GM12875 (cell line): ENCODE measurements at regions not wholly inside any gene's neighbourhood (a gene's known extent, or its start where the extent isn't known, plus 50 kb on each side); places are given as distances from the start of the nearest gene placed in this dataset.

Source experiments
- H3K4me3 ChIP-seq: one replicate; pipeline ENCODE4 v1.5.1; 2011; ENCODE audit warnings: low read depth, low read length, control low read depth
- TF ChIP-seq, protein P1 (sequence below): IDR thresholded peaks from 2 replicates; pipeline ENCODE4 v1.5.1; 2011; ENCODE audit warnings: low read depth, mild to moderate bottlenecking, control low read depth, inconsistent platforms, low read length, moderate library complexity, borderline replicate concordance; ENCODE audit not compliant: insufficient read depth

DNA sequence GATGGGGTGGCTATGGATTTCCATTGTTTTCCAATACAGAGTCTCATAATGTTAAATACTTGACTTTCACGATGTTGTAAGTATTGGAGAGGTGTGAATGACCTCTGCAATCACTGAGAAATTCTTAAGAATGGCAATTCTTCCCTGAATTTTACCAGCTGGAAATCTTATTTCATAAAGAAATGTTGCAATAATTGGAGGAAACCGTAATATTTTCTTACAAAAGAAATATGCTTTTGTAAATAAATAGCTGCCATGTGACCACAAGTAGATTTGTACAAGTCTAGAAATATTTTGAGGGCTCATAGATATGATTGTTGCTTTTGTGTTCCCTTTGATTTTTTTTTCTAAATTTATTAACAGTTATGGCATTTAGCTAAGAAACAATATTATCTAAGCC, 308.7 kb upstream of the ATP2B1 start:
- TF ChIP-seq, protein P1, sequence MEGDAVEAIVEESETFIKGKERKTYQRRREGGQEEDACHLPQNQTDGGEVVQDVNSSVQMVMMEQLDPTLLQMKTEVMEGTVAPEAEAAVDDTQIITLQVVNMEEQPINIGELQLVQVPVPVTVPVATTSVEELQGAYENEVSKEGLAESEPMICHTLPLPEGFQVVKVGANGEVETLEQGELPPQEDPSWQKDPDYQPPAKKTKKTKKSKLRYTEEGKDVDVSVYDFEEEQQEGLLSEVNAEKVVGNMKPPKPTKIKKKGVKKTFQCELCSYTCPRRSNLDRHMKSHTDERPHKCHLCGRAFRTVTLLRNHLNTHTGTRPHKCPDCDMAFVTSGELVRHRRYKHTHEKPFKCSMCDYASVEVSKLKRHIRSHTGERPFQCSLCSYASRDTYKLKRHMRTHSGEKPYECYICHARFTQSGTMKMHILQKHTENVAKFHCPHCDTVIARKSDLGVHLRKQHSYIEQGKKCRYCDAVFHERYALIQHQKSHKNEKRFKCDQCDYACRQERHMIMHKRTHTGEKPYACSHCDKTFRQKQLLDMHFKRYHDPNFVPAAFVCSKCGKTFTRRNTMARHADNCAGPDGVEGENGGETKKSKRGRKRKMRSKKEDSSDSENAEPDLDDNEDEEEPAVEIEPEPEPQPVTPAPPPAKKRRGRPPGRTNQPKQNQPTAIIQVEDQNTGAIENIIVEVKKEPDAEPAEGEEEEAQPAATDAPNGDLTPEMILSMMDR, result no peak

GRCh38 chr12:90015228-90015627, 306.6 kb upstream of the ATP2B1 start:
- H3K4me3 ChIP-seq, result no peak overlapping the region
- TF ChIP-seq, protein P1, result no peak

More for the DNA sequence above, 308.7 kb upstream of the ATP2B1 start:
- no peak overlapping the region for H3K4me3 ChIP-seq

- TF ChIP-seq, protein P1, result peak; percentile 63
- H3K4me3 ChIP-seq, result no peak overlapping the region
Observed at GRCh38 chr12:90013409-90013808, 304.8 kb upstream of the ATP2B1 start.

DNA sequence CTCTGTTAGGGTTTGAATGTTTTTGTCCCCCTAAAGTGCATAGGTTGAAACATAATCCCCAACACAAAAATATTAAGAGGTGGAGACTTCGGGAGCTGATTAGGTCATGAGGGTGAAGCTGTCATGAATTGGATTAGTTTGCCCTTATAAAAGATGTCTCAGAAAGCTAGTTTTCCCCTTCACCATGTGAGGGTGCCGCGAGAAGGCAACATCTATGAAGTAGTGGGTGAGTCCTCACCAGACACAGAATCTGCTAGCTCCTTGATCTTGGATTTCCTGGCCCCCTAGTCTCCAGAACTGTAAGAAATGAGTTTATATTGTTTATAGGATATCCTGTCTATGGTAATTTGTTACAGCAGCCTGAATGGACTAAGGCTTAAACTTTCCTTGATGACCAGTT, 301.5 kb upstream of the ATP2B1 start:
- no peak overlapping the region for H3K4me3 ChIP-seq
- TF ChIP-seq, protein P1, result no peak

DNA sequence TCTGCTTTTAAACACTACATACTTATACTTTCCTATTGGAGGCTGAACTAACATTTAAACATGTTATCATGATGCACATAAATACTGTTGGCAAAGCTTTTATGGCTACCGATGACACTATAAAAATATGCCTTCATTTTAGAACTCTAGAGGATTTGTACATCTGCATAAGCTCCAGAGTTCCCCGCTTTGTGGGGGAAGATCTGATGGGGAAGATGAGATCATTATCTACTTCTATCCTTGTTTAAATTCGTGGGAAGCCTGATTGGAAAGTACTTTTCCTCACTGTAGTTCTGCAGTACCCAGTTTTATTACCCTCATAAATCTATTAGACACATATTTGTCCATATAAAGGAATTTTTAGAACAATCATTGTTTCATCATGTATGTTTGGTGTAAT, 299.6 kb upstream of the ATP2B1 start:
- H3K4me3 ChIP-seq, result no peak overlapping the region
- TF ChIP-seq, protein P1, result no peak

DNA sequence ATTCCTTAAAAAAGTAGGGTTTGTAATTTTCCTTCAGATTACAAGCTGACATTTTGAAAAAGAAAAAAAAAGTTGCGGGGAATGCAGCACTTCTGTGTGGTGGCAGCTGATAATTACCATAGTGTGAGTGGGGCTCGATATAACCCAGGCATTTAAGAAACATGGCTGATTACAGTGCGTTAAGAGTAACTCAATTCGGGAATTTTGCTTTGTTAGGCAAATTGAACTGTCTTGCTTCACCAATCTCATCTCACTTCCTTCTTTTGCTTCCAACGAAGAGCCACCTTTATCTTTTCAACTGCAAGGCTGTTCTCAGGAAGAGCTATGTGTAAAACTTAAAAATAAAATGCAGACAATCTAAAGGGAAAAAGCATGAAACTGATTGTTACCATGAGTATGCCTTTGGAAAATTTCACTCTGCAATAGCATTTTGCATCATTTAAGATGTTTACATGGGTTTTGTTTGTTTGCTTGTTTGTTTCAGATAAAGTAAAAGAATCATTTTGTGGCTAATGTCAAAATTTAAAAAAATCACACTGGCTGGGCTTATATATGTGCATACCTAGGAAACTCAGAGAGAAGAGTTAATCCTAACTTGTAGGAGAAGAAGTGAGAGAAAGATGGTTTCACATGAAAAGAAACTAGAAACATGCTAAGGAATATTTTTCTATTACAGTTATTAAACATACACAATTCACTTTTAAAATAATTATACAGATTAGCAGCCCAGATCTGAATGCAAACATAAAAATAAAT, 295.9 kb upstream of the ATP2B1 start:
- H3K4me3 ChIP-seq, result no peak overlapping the region

GRCh38 chr12:90003688-90004087, 295.1 kb upstream of the ATP2B1 start:
- no peak overlapping the region for H3K4me3 ChIP-seq
- TF ChIP-seq, protein P1, result no peak

More for the DNA sequence above, 295.9 kb upstream of the ATP2B1 start:
- TF ChIP-seq, protein P1, result no peak
